Neural cell (in vitro differentiated cells): ENCODE measurements at regions not wholly inside any gene's neighbourhood (a gene's known extent, or its start where the extent isn't known, plus 50 kb on each side); places are given as distances from the start of the nearest gene placed in this dataset.

Experiments
- EP300 ChIP-seq: fragments of 450-650 bp; conservative IDR thresholded peaks from 2 replicates; pipeline ENCODE4 v1.6.1; 2014; ENCODE audit warnings: antibody characterized with exemption, mild to moderate bottlenecking, moderate library complexity; ENCODE audit not compliant: poor library complexity, severe bottlenecking
- EZH2 ChIP-seq: fragments of 200-600, 300-800 bp; shearing (Covaris generic), sonication (generic); IDR thresholded peaks from 2 replicates; pipeline ENCODE4 v1.6.1; 2014; ENCODE audit warnings: antibody characterized with exemption, low read length, borderline replicate concordance, mild to moderate bottlenecking; ENCODE audit not compliant: insufficient read depth, poor library complexity, severe bottlenecking
- POLR2AphosphoS5 ChIP-seq: IDR thresholded peaks from 2 replicates; pipeline ENCODE4 v1.6.1; 2012
- RAD21 ChIP-seq: fragments of 450-650 bp; conservative IDR thresholded peaks from 2 replicates; pipeline ENCODE4 v1.6.1; 2014; ENCODE audit warnings: antibody characterized with exemption, mild to moderate bottlenecking, moderate library complexity
- TAF1 ChIP-seq: IDR thresholded peaks from 2 replicates; pipeline ENCODE4 v1.6.1; 2012; ENCODE audit warnings: low read depth
- TF ChIP-seq, protein P1 (sequence below): fragments of 450-650 bp; IDR thresholded peaks from 2 replicates; pipeline ENCODE4 v1.5.1; 2014; ENCODE audit warnings: antibody characterized with exemption, mild to moderate bottlenecking, moderate library complexity; ENCODE audit not compliant: poor library complexity, severe bottlenecking

DNA sequence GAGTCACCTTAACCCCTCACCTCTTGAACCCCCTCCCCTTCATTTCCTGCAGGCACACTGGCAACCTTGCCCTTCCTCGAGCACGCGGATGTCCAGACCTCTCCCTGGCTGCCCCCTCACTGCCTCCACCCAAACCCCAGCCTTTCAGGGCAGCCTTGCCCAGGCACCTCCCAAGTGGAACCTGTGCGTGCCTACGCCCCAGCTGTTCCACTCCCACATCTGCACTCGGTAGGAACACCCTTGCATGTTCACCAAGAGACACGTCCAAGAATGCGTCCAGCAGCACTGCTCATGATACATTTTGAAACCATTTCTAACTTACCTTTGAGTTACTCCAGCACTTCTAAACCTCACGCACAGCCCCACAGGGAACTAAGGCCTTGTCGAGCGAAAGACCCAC, 93.8 kb upstream of the YWHAQ start:
- TF ChIP-seq, protein P1, sequence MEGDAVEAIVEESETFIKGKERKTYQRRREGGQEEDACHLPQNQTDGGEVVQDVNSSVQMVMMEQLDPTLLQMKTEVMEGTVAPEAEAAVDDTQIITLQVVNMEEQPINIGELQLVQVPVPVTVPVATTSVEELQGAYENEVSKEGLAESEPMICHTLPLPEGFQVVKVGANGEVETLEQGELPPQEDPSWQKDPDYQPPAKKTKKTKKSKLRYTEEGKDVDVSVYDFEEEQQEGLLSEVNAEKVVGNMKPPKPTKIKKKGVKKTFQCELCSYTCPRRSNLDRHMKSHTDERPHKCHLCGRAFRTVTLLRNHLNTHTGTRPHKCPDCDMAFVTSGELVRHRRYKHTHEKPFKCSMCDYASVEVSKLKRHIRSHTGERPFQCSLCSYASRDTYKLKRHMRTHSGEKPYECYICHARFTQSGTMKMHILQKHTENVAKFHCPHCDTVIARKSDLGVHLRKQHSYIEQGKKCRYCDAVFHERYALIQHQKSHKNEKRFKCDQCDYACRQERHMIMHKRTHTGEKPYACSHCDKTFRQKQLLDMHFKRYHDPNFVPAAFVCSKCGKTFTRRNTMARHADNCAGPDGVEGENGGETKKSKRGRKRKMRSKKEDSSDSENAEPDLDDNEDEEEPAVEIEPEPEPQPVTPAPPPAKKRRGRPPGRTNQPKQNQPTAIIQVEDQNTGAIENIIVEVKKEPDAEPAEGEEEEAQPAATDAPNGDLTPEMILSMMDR = no peak
- TF ChIP-seq POLR2AphosphoS5 (no peak), EP300 (no peak), TAF1 (no peak), EZH2 (no peak), RAD21 (no peak)
